GM23338 (cell line): ENCODE measurements at regions not wholly inside any gene's neighbourhood (a gene's known extent, or its start where the extent isn't known, plus 50 kb on each side); places are given as distances from the start of the nearest gene placed in this dataset.

Source experiments
- ATAC-seq: fragments of 200-7000 bp; cut with Tn5 transposase; 3 replicates; pipeline ENCODE4 v1.9.1; 2020
- DNase-seq: peaks from one replicate; pipeline ENCODE4 v3.0.0-alpha.2; 2015; ENCODE audit warnings: low spot score
- H2AFZ ChIP-seq: fragments of 200-600 bp; sonication (generic); 2 replicates; pipeline ENCODE4 v1.8.0; 2016; ENCODE audit warnings: antibody characterized with exemption, mild to moderate bottlenecking, moderate library complexity
- H3F3A ChIP-seq: fragments of 200-600 bp; sonication (generic); replicated peaks from 2 replicates; pipeline ENCODE4 v1.8.0; 2017; ENCODE audit warnings: antibody characterized with exemption, mixed run types, low read depth
- H3K27ac ChIP-seq: fragments of 200-600 bp; sonication (generic); 2 replicates; pipeline ENCODE4 v1.6.1; 2016; ENCODE audit warnings: low read depth
- H3K27me3 ChIP-seq: fragments of 200-600 bp; sonication (generic); 2 replicates; pipeline ENCODE4 v1.8.0; 2016; ENCODE audit warnings: mild to moderate bottlenecking, mixed run types, moderate library complexity; ENCODE audit not compliant: insufficient read depth
- H3K36me3 ChIP-seq: fragments of 200-600 bp; sonication (generic); 2 replicates; pipeline ENCODE4 v1.8.0; 2016; ENCODE audit warnings: mild to moderate bottlenecking; ENCODE audit not compliant: insufficient read depth
- H3K4me1 ChIP-seq: fragments of 200-600 bp; sonication (generic); 2 replicates; pipeline ENCODE4 v1.8.0; 2016; ENCODE audit warnings: mild to moderate bottlenecking, moderate library complexity; ENCODE audit not compliant: insufficient read depth
- H3K4me2 ChIP-seq: fragments of 200-600 bp; sonication (generic); 2 replicates; pipeline ENCODE4 v1.7.1; 2017; ENCODE audit warnings: mixed run types
- H3K4me3 ChIP-seq: fragments of 200-600 bp; sonication (generic); 2 replicates; pipeline ENCODE4 v1.6.1; 2016; ENCODE audit warnings: mixed run types
- H3K79me2 ChIP-seq: fragments of 200-600 bp; sonication (generic); replicated peaks from 2 replicates; pipeline ENCODE4 v1.8.0; 2017; ENCODE audit warnings: mild to moderate bottlenecking; ENCODE audit not compliant: insufficient read depth
- H3K9me2 ChIP-seq: fragments of 200-600 bp; sonication (generic); 2 replicates; pipeline ENCODE4 v1.8.0; 2017; ENCODE audit not compliant: insufficient read depth
- H4K20me1 ChIP-seq: fragments of 200-600 bp; sonication (generic); replicated peaks from 2 replicates; pipeline ENCODE4 v1.8.0; 2017; ENCODE audit warnings: mild to moderate bottlenecking; ENCODE audit not compliant: insufficient read depth
- H3K27ac Mint-ChIP-seq: 2 replicates; pipeline ENCODE4 v1.8.0; 2020; ENCODE audit warnings: inconsistent platforms, mild to moderate bottlenecking, moderate library complexity, mixed read lengths
- H3K27me3 Mint-ChIP-seq: 3 replicates; pipeline ENCODE4 v1.8.0; 2022; ENCODE audit warnings: low read depth, mild to moderate bottlenecking, moderate library complexity, mixed read lengths, inconsistent platforms; ENCODE audit not compliant: insufficient read depth, poor library complexity
- H3K36me3 Mint-ChIP-seq: 3 replicates; pipeline ENCODE4 v1.8.0; 2021; ENCODE audit warnings: low read depth, mild to moderate bottlenecking, inconsistent platforms, moderate library complexity, mixed read lengths
- H3K4me1 Mint-ChIP-seq: 3 replicates; pipeline ENCODE4 v1.8.0; 2020; ENCODE audit warnings: mild to moderate bottlenecking, inconsistent platforms, mixed read lengths
- H3K4me3 Mint-ChIP-seq: 3 replicates; pipeline ENCODE4 v1.8.0; 2021; ENCODE audit warnings: moderate library complexity, mild to moderate bottlenecking, inconsistent platforms, mixed read lengths
- H3K9me3 Mint-ChIP-seq: 3 replicates; pipeline ENCODE4 v1.8.0; 2020; ENCODE audit warnings: moderate library complexity, mild to moderate bottlenecking, inconsistent platforms, mixed read lengths
- CREB1 ChIP-seq: fragments of 250-450 bp; sonication (Bioruptor Pico); IDR thresholded peaks from 2 replicates; pipeline ENCODE4 v1.5.0; 2020; ENCODE audit warnings: low read depth, mild to moderate bottlenecking, moderate library complexity
- EZH2phosphoT487 ChIP-seq: fragments of 200-600 bp; sonication (generic); IDR thresholded peaks from one replicate; pipeline ENCODE4 v1.8.1; 2018; ENCODE audit warnings: antibody characterized with exemption; ENCODE audit not compliant: unreplicated experiment
- ZNF331 ChIP-seq: fragments of 250-450 bp; sonication (Bioruptor Pico); IDR thresholded peaks from 2 replicates; pipeline ENCODE4 v1.5.0; 2020; ENCODE audit warnings: low read depth, mild to moderate bottlenecking, moderate library complexity
- TF ChIP-seq, protein P1 (sequence below): fragments of 250-450 bp; sonication (Bioruptor Pico); IDR thresholded peaks from 2 replicates; pipeline ENCODE4 v1.5.0; 2020; ENCODE audit warnings: mild to moderate bottlenecking, moderate library complexity
- TF ChIP-seq, protein P2 (sequence below): IDR thresholded peaks from one replicate; pipeline ENCODE4 v1.6.1; 2018; ENCODE audit warnings: antibody characterized with exemption; ENCODE audit not compliant: unreplicated experiment
- TF ChIP-seq, protein P3 (sequence below): IDR thresholded peaks from 2 replicates; pipeline ENCODE4 v1.6.1; 2016; ENCODE audit warnings: antibody characterized with exemption

DNA sequence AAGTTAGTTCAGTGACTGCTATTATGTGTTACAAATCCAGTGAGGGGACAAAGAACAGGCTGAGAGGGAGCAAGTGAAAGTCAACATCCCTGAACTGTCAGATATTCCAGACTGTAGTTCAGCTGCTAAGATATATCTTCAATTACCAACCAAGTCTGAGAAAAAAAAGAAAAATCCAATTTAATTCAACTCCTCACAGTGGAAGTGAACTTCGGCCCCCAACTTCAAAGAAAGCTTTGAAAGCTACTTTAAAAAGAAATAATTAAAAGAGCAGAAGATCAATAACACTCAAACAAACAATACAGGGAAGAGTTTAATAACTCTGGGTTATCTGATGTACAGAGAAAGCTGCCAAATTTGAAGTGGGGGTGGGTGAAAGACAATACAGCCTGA lies 174.0 kb downstream of the SERPINI1 start:
- Mint-ChIP-seq H3K27ac (no peak overlapping the region), H3K9me3 (no peaks in the 10 kb centered on the region; the same call in 2 of the 3 replicates), H3K4me3 (no peak overlapping the region), H3K36me3 (no peaks in the 10 kb centered on the region), H3K27me3 (no peaks in the 10 kb centered on the region), H3K4me1 (no peaks in the 10 kb centered on the region; the same call in 2 of the 3 replicates)
- H3K79me2 ChIP-seq, result no peaks in the 10 kb centered on the region
- no peaks in the 10 kb centered on the region for H3K36me3 ChIP-seq
- H3K4me2 ChIP-seq, result no peak overlapping the region
- H3F3A ChIP-seq, result no peaks in the 10 kb centered on the region
- TF ChIP-seq, protein P1, sequence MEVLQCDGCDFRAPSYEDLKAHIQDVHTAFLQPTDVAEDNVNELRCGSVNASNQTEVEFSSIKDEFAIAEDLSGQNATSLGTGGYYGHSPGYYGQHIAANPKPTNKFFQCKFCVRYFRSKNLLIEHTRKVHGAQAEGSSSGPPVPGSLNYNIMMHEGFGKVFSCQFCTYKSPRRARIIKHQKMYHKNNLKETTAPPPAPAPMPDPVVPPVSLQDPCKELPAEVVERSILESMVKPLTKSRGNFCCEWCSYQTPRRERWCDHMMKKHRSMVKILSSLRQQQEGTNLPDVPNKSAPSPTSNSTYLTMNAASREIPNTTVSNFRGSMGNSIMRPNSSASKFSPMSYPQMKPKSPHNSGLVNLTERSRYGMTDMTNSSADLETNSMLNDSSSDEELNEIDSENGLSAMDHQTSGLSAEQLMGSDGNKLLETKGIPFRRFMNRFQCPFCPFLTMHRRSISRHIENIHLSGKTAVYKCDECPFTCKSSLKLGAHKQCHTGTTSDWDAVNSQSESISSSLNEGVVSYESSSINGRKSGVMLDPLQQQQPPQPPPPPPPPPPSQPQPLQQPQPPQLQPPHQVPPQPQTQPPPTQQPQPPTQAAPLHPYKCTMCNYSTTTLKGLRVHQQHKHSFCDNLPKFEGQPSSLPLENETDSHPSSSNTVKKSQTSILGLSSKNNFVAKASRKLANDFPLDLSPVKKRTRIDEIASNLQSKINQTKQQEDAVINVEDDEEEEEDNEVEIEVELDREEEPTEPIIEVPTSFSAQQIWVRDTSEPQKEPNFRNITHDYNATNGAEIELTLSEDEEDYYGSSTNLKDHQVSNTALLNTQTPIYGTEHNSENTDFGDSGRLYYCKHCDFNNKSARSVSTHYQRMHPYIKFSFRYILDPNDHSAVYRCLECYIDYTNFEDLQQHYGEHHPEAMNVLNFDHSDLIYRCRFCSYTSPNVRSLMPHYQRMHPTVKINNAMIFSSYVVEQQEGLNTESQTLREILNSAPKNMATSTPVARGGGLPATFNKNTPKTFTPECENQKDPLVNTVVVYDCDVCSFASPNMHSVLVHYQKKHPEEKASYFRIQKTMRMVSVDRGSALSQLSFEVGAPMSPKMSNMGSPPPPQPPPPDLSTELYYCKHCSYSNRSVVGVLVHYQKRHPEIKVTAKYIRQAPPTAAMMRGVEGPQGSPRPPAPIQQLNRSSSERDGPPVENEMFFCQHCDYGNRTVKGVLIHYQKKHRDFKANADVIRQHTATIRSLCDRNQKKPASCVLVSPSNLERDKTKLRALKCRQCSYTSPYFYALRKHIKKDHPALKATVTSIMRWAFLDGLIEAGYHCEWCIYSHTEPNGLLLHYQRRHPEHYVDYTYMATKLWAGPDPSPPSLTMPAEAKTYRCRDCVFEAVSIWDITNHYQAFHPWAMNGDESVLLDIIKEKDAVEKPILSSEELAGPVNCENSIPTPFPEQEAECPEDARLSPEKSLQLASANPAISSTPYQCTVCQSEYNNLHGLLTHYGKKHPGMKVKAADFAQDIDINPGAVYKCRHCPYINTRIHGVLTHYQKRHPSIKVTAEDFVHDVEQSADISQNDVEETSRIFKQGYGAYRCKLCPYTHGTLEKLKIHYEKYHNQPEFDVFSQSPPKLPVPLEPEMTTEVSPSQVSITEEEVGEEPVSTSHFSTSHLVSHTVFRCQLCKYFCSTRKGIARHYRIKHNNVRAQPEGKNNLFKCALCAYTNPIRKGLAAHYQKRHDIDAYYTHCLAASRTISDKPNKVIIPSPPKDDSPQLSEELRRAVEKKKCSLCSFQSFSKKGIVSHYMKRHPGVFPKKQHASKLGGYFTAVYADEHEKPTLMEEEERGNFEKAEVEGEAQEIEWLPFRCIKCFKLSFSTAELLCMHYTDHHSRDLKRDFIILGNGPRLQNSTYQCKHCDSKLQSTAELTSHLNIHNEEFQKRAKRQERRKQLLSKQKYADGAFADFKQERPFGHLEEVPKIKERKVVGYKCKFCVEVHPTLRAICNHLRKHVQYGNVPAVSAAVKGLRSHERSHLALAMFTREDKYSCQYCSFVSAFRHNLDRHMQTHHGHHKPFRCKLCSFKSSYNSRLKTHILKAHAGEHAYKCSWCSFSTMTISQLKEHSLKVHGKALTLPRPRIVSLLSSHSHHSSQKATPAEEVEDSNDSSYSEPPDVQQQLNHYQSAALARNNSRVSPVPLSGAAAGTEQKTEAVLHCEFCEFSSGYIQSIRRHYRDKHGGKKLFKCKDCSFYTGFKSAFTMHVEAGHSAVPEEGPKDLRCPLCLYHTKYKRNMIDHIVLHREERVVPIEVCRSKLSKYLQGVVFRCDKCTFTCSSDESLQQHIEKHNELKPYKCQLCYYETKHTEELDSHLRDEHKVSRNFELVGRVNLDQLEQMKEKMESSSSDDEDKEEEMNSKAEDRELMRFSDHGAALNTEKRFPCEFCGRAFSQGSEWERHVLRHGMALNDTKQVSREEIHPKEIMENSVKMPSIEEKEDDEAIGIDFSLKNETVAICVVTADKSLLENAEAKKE (CRISPR knock-in tag), result no peak
- H3K4me3 ChIP-seq, result no peak overlapping the region
- 0 out of 2 replicates have a peak, but pooled peaks cover 3% of the 10 kb centered on the region for H3K4me1 ChIP-seq
- no peaks in the 10 kb centered on the region for H3K27me3 ChIP-seq
- no peak overlapping the region for H3K27ac ChIP-seq
- no peaks in the 10 kb centered on the region for H3K9me2 ChIP-seq
- ATAC-seq (no peak), DNase-seq (no peak)
- no peaks in the 10 kb centered on the region for H4K20me1 ChIP-seq
- no peak overlapping the region for H2AFZ ChIP-seq

DNA sequence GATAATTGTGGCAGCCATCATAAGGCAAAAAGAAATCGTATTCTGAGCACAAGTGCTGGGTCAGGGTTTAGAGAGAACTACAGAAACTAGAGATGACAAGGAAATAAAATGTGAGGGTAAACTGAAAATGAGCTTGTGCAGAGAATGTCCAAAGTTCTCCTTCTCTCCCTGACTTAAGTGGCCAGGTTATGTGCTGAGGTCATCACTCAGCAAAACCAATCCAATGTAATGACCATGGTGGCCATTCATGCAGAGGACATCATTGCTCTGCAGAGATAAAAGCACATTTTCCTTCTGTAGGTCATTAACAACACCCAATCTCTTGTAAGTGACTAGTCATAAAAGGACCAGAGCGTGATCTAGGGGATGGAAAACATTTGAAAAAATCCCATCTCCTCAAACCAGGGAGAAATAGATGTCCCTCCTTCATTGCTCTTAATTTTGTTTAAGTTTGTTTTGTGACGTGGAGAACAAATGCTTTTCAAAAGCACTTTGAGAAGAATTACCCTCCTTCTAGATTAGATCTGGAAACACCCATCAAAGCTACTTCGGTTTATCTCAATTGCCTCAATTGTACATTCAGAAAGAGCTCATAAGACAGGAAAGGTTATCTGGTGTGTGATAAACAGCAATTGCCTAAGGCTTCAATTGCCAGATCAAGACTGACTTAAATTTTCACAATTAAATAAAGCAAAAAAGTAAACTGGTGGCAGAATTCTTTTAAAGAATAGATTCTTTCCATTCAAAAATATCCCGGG lies 173.4 kb downstream of the SERPINI1 start:
- Mint-ChIP-seq H3K9me3 (no peaks in the 10 kb centered on the region; the same call in 2 of the 3 replicates), H3K27ac (no peak overlapping the region), H3K36me3 (no peaks in the 10 kb centered on the region), H3K4me1 (peaks cover 3% of the 10 kb centered on the region), H3K27me3 (no peaks in the 10 kb centered on the region), H3K4me3 (no peak overlapping the region)
- Histone ChIP-seq H3K9me2 (no peaks in the 10 kb centered on the region), H3K4me2 (no peak overlapping the region), H2AFZ (no peak overlapping the region; the same call in 1 of the 2 replicates), H4K20me1 (no peaks in the 10 kb centered on the region), H3K27ac (no peak overlapping the region), H3K79me2 (no peaks in the 10 kb centered on the region), H3F3A (no peaks in the 10 kb centered on the region), H3K4me3 (no peak overlapping the region), H3K27me3 (no peaks in the 10 kb centered on the region), H3K36me3 (no peaks in the 10 kb centered on the region), H3K4me1 (peaks cover 4% of the 10 kb centered on the region; the same call in 1 of the 2 replicates)
- ATAC-seq (no peak), DNase-seq (no peak)
- no peak for TF ChIP-seq CREB1
- TF ChIP-seq, protein P2, sequence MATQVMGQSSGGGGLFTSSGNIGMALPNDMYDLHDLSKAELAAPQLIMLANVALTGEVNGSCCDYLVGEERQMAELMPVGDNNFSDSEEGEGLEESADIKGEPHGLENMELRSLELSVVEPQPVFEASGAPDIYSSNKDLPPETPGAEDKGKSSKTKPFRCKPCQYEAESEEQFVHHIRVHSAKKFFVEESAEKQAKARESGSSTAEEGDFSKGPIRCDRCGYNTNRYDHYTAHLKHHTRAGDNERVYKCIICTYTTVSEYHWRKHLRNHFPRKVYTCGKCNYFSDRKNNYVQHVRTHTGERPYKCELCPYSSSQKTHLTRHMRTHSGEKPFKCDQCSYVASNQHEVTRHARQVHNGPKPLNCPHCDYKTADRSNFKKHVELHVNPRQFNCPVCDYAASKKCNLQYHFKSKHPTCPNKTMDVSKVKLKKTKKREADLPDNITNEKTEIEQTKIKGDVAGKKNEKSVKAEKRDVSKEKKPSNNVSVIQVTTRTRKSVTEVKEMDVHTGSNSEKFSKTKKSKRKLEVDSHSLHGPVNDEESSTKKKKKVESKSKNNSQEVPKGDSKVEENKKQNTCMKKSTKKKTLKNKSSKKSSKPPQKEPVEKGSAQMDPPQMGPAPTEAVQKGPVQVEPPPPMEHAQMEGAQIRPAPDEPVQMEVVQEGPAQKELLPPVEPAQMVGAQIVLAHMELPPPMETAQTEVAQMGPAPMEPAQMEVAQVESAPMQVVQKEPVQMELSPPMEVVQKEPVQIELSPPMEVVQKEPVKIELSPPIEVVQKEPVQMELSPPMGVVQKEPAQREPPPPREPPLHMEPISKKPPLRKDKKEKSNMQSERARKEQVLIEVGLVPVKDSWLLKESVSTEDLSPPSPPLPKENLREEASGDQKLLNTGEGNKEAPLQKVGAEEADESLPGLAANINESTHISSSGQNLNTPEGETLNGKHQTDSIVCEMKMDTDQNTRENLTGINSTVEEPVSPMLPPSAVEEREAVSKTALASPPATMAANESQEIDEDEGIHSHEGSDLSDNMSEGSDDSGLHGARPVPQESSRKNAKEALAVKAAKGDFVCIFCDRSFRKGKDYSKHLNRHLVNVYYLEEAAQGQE, result no peak
- TF ChIP-seq, protein P3, sequence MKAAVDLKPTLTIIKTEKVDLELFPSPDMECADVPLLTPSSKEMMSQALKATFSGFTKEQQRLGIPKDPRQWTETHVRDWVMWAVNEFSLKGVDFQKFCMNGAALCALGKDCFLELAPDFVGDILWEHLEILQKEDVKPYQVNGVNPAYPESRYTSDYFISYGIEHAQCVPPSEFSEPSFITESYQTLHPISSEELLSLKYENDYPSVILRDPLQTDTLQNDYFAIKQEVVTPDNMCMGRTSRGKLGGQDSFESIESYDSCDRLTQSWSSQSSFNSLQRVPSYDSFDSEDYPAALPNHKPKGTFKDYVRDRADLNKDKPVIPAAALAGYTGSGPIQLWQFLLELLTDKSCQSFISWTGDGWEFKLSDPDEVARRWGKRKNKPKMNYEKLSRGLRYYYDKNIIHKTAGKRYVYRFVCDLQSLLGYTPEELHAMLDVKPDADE, result no peak
- no peak for TF ChIP-seq ZNF331
- no peak for TF ChIP-seq EZH2phosphoT487
